Astrocyte of the spinal cord (primary cell): ENCODE measurements at regions not wholly inside any gene's neighbourhood (a gene's known extent, or its start where the extent isn't known, plus 50 kb on each side); places are given as distances from the start of the nearest gene placed in this dataset.

ENCODE experiments used
- DNase-seq: peaks from one replicate; pipeline ENCODE4 v3.0.0; 2011; ENCODE audit warnings: low read depth, low spot score
- H3K4me3 ChIP-seq: 2 replicates; pipeline ENCODE4 v1.5.1; 2011; ENCODE audit warnings: low read depth, mild to moderate bottlenecking, low read length, moderate library complexity
- CTCF ChIP-seq: IDR thresholded peaks from 2 replicates; pipeline ENCODE4 v1.5.1; 2012; ENCODE audit warnings: low read depth, mild to moderate bottlenecking, low read length, inconsistent platforms
- in situ Hi-C: cut with HindIII; loops from 2 replicates; pipeline ENCODE4 v1.10.0; 2017; ENCODE audit warnings: low sequenced_read_pairs

DNA sequence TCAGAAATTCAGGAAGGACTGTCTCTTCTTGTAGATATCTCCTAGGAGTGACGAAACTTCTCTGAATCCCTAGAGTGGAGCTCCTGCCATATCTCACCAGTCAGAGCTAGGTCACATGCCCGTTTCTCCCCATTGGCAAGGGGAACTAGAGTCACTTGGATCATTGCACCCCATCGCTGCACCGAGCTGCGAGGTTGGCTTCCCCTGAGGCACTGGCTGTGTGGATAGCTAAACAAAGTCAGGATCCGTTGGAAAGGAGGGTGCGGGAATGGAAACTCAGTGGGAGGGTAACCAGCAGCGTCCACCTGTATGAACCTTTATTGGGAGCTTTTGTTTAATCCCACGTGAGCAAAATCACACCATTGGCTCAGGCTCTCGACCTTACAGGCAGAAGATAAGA, 283.8 kb downstream of the BRD1 start:
- no peak for TF ChIP-seq CTCF
- no peak overlapping the region for H3K4me3 ChIP-seq
- DNase-seq: no peak
- in situ Hi-C loops: no loop called here

DNA sequence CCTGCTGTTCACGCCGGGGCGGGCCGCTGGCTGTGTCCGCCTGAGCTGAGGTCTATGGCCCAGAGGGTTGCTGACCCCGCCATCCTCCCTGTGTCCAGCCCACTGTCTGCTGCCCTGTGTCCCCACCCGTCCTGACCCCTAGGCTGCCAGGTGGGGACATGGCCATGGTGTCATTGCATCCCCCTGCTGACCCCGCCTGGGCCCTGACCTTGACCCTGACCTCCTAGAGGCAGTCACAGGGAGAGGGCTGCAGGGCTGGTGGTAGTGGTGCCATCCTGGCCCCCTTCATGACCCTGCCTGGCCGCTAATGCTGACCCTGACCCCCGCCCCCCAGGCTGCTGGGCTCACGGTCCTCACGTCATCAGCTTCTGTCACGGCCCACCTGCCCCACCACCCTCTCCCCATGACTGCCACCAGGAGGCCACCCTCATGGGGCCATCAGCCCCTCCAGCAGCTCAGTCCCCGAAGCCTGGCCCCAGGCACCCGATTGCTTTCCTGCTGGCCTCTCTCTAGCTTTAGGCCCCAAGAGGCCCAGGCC, 285.9 kb downstream of the BRD1 start:
- in situ Hi-C loops: no loop called here
- no peak for DNase-seq
- H3K4me3 ChIP-seq: no peak overlapping the region
- TF ChIP-seq CTCF: no peak

GRCh38 chr22:49540913-49541692, 286.6 kb downstream of the BRD1 start:
- TF ChIP-seq CTCF: no peak
- no peak overlapping the region for H3K4me3 ChIP-seq
- no peak for DNase-seq
- in situ Hi-C loops: no loop called here

DNA sequence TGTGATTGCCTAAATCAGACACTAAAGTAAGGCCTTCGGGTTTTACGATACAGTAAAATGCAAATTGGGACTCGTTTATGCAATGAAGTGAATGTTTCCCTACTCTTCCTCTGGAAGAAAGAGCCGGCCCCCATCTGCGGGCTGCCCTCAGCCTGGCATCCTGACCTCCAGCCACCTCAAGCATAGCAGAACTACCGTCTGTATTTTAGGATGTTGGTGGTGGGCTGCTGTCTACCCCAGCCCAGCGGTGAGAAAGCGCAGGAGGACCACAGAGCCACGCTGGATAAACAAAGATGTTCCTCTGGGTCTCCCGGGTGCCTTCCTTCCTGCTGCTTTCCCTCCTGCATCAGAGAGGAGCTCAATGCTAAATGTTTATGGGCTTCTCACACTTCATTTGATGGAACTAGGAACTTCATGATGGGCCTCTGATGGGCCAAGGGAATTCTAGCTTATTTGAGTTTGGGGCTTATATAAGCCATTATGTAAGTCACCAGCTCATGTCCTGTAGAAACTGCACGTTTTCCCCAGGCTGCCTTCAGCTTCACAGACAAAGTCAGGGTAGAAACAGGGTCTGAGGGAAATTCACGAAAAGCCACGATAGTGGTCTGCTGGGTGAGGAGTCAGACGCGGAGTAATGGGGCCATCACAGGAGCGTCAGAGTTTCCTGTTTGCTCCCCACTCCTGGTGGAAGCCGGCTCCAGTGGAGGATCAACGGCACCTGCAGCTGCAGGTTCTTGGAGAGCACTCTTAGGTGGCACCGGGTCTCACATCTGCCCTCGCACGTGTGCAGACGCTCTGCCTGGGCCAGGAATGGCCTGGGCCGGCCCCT, 287.4 kb downstream of the BRD1 start:
- DNase-seq: no peak
- no peak overlapping the region for H3K4me3 ChIP-seq
- in situ Hi-C loops: no loop called here
- no peak for TF ChIP-seq CTCF

DNA sequence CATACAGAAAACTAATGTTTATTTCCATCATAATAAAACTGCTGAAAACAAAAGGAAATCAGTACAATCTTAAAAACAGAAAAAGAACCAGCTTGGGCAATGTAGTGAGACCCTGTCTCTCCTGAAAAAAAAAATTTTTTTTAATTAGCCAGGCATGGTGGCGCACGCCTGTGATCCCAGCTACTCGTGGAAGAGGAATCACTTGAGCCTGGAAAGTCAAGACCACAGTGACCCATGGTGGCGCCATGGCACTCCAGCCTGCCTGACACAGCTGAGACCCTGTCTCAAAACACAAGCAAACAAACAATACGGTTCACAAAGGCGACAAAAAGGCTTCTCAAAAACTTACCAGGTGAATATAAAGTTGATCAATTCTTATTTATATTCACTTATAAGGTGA, 289.7 kb downstream of the BRD1 start:
- in situ Hi-C loops: no loop called here
- no peak for DNase-seq
- no peak overlapping the region for H3K4me3 ChIP-seq
- no peak for TF ChIP-seq CTCF

DNA sequence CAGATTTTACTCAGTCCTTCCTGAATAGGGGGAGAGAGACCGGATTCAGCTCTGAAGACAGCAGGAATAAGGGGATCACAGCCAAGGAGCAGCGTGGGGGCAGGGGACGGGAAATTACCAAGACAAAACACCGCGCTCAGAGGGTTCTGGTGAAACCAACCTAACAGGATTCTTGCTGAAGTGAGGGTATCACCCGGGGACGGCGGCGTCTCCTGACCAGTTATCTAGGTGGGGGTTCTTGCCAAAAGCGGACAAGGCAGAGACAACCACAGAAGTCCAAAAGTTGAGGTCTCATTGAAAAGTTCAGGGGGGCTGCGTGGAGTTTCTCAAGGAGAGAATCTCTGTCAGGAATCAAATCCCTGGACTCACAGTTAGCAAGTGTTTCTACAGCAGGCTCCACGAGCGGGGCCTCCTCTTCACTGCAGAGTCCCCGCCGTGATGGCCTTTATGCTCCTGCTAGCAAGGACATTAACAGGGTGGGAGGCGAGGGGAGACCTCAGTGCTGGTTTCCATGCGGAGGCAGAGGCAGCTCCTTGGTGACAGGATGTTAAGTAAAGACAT, 291.0 kb downstream of the BRD1 start:
- no peak overlapping the region for H3K4me3 ChIP-seq
- TF ChIP-seq CTCF: no peak
- in situ Hi-C loops: no loop called here
- DNase-seq: no peak
